NCI-H226 (cell line): ENCODE measurements at regions not wholly inside any gene's neighbourhood (a gene's known extent, or its start where the extent isn't known, plus 50 kb on each side); places are given as distances from the start of the nearest gene placed in this dataset.
"Not testable (repeated sequence)": the region's sequence is repeated elsewhere in the genome, so short reads cannot be mapped to it uniquely, and the experiment has no call there.

ENCODE experiments used
- DNase-seq: peaks from one replicate; pipeline ENCODE4 v3.0.0-alpha.2; 2015

GRCh38 chr10:28971255-28971654, 293.9 kb downstream of the BAMBI start:
- no peak for DNase-seq

DNA sequence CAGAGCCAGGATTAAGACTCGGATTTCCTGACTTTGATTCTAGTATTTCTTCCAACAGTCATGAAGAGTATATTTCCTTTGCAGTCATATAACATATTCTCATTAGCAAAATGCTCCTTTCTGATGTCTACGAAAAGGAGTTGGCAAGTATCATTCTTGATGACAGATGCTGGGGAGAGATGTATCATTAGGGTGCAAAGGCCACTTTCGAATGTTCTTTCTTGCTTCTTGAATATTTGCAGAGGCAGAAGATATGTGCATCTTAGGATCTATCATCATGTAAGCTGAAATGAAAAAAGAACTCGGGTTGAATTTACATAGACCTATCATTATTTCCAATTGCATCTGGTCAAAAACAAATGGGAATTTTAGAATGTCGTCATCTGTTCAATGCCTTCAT, 294.4 kb downstream of the BAMBI start:
- DNase-seq, result no peak

DNA sequence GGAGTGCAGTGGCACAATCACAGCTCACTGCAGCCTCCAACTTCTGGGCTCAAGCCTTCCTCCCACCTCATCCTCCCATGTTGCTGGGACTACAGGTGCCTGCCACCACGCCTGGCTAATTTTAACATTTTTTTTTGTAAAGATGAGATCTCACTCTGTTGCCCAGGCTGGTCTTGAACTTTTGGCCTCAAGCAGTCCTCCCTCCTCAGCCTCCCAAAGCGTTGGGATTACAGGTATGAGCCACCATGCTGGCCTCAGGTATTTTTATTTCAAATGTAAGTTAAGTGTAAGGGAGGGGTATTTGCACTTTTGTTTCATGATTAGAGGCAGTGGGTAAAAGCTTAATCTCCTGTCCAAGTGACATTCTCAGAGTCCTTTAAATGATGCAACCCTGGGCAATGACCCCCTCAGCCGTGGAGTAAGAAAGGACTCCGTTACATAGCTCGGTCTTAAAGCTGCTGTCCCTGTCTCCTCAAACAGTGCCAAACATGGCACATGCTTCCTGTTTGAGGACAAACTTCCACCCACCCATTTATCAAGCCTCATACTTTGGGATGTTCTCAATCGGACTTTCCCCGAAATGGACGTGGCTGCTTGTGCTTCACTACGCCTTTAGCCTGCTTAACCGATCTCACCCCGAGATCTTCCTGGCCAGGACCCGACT, 296.1 kb downstream of the BAMBI start:
- DNase-seq, result no peak

DNA sequence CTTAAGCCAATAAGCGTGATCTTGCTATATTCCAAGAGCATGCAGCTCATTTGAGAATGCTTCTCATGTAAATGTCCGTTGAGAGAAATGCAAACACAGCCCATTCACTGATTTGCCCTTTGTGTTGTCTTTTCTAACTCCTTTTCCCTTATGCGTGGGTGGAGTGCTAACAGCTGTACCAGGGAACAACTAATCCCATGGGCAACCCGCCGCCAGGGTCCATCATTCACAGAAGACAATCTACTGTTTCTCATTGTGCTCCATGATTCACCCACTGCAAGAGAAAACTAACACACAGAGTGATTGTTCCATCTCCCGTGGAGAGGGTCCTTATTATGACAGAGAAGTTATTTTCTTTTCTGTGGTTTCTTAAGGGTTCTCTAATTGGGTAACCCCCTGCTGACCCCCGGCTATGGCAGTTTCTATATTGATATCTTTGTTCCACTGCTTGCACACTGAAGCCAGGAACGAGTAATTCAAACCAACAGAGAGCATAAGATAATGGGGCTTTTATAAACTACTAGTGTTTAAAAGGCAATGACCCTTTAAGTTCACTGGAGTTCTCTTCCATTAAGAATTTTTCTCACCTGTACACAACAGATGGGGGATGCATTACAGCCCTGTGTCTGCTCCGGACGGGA, 298.7 kb downstream of the BAMBI start:
- DNase-seq, result no peak

DNA sequence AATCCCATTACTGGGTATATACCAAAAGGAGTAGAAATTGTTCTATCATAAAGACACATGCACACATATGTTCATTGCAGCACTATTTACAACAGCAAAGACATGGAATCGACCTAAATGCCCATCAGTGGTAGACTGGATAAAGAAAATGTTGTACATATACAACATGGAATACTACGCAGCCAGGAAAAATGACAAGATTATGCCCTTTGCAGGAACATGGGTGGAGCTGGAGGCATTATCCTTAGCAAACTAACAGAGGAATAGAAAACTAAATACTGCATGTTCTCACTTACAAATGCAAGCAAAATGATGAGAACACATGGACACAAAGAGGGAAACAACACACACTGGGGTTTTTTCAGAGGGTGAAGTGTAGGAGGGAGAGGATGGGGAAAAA, 300.2 kb downstream of the BAMBI start:
- DNase-seq, result no peak

DNA sequence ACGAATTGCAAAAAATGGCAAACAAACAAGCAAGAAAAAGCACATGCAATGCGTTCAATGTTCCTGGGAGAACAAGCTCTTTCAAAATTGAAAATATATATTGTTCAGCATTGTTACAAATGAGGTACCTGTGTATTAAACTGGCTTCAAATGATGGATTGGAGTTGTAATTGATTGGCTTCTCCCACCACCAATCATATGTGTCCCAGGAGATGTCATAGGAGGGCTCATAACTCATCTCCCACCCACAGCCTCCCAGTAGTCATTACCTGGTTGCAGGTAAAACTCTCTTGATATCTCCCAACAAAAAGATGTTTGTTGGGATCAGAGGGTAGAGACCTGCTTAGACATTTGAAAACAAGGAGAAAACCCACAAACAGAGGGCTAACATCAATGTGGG, 302.9 kb downstream of the BAMBI start:
- no peak for DNase-seq

GRCh38 chr10:28981007-28981406, 303.7 kb downstream of the BAMBI start:
- DNase-seq, result no peak

GRCh38 chr10:28982974-28983373, 305.7 kb downstream of the BAMBI start:
- no peak for DNase-seq

- no peak for DNase-seq
Measured at GRCh38 chr10:28983799-28984198, 305.1 kb upstream of the LYZL1 start.

DNA sequence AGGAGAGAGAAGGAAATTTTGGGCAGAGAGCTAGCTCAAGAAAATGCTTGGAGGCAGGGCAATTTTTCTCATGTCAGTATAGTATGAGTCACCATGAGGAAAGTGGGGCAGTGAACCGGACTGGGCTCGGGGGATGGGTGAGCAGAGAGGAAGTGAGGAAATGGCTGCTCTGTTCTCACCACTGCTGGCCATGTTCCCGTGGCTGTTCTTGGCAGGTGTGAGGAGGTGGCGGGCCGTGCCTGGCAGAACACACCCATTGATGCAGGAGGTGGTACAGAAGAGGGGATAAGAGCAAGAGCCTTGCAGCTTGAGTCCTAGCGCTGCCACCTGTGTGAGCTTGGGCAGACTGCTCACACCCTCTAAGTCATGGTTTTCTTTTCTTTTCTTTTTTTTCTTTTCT, 304.4 kb upstream of the LYZL1 start:
- DNase-seq, result peak; percentile 84

- DNase-seq, result no peak
Measured at GRCh38 chr10:28985137-28985885, 303.6 kb upstream of the LYZL1 start.

- DNase-seq, result no peak
Measured at GRCh38 chr10:28986117-28986792, 302.6 kb upstream of the LYZL1 start.

DNA sequence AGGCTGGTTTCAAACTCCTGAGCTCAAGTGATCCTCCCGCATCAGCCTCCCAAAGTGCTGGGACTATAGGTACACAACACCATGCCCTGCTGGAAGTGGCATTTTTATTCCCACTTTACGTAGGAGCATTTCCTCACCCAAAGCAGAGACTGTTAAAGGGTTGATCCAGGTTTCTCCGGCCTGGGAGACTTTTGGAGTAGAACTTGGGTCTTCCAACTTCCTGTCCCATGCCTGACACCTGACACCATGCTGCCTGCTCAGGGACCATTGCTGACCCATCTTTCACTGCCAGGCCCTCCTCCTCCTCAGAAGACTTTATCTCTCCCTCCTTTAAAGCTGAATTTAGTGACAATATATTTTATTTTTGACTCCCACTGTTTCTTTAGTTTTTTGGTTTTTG, 302.0 kb upstream of the LYZL1 start:
- no peak for DNase-seq

DNA sequence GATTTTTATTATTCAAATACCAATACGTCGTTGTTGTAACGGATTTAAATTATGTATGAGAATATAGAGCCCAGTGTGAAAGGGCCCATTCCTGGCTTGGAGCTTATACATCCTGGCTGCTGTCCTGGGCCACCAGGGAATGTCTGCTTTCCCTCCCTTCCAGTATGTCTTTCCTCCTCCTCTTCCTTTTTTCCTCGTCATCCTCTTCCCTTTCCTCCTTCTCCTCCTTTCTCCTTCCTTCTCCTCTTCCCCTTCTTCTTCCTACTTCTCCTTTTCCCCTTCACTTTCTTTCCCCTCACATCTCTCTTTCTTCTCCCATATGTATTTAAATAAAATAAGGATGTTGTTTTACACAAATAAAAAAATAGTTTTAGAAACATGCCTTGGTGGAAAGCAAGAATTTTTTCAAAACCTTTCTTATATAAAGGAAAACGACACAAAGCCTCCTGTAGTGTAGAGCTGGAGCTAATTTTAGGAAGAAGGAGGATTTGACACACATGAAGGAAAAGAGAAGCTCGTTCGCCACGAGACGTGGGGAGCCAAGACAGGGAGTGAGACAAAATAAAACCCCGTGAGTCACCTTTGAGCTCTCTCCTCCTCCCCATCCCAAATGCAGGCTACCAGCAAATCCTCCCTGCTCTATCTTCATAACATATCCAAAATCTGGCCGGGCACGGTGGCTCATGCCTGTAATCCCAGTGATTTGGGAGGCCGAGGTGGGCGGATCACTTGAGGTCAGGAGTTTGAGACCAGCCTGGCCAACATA, 301.1 kb upstream of the LYZL1 start:
- no peak for DNase-seq

GRCh38 chr10:28988980-28989379, 299.9 kb upstream of the LYZL1 start:
- DNase-seq, result no peak

- peak; percentile 83 for DNase-seq
Measured at GRCh38 chr10:28991333-28992270, 297.3 kb upstream of the LYZL1 start.

- DNase-seq, result no peak
Measured at GRCh38 chr10:28993056-28993455, 295.8 kb upstream of the LYZL1 start.

DNA sequence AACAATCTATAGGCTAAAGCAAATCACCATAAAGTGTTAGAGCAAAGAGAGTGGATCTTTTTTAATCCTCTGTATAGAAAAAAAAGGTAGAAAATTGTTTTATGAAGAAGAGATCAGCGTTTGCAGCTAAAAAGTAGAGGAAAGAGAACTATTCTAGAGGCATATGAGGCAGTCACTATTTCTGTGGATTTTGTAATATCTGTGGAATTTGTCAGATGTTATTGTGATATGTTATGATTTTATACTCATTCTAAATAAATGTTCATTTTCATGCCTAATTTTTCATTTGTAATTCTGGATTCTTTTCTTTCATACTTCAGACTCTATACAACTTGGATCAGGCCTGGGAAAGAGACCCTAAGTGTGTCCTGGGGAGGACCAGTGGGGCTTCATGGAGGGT, 295.0 kb upstream of the LYZL1 start:
- no peak for DNase-seq

GRCh38 chr10:28994802-28995201, 294.1 kb upstream of the LYZL1 start:
- not testable (repeated sequence) for DNase-seq

- DNase-seq, result no peak
Measured at GRCh38 chr10:28995497-28995896, 293.4 kb upstream of the LYZL1 start.

- no peak for DNase-seq
Measured at GRCh38 chr10:28996345-28996744, 292.5 kb upstream of the LYZL1 start.
